HL-60 (cell line): ENCODE measurements at regions not wholly inside any gene's neighbourhood (a gene's known extent, or its start where the extent isn't known, plus 50 kb on each side); places are given as distances from the start of the nearest gene placed in this dataset.

Experiments used
- CTCF ChIP-seq: IDR thresholded peaks from one replicate; pipeline ENCODE4 v1.5.1; 2011; ENCODE audit warnings: low read length, control low read depth, inconsistent platforms; ENCODE audit not compliant: insufficient read depth
- POLR2AphosphoS5 ChIP-seq: IDR thresholded peaks from 2 replicates; pipeline ENCODE4 v1.6.1; 2012; ENCODE audit warnings: low read depth

GRCh38 chr13:65236841-65237418 lies 1993.2 kb downstream of the PCDH9 start:
- TF ChIP-seq POLR2AphosphoS5 (no peak), CTCF (no peak)
